HG03342 (cell line): ENCODE measurements at regions not wholly inside any gene's neighbourhood (a gene's known extent, or its start where the extent isn't known, plus 50 kb on each side); places are given as distances from the start of the nearest gene placed in this dataset.
A peak's percentile ranks its signal among the peaks of the same experiment; 100 is the strongest.

Experiments
- ATAC-seq: cut with Tn5 transposase; IDR thresholded peaks from one replicate; pipeline ENCODE4 v1.9.1; 2021; ENCODE audit warnings: mild to moderate bottlenecking, moderate library complexity; ENCODE audit not compliant: unreplicated experiment

GRCh38 chr3:30162579-30162978 is 443.8 kb upstream of the TGFBR2 start:
- no peak for ATAC-seq

DNA sequence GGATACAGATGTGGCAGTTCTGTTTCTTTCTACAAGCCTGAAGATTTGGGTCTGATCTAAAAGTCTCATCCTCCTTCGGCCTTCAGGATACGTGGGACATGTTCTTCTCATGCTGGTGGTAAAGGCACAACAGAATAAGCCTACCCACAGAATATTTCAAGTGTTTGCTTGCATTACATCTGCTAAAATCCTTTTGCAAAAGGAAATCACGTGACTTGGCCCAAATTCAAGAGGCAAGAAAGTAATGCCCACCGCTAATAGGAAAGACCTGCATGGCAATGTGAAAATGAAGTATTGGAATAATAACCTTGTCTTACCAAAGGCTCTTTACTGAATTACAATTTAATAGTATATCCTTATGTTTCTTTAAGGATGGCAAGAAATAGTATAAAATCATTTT is 439.9 kb upstream of the TGFBR2 start:
- no peak for ATAC-seq

DNA sequence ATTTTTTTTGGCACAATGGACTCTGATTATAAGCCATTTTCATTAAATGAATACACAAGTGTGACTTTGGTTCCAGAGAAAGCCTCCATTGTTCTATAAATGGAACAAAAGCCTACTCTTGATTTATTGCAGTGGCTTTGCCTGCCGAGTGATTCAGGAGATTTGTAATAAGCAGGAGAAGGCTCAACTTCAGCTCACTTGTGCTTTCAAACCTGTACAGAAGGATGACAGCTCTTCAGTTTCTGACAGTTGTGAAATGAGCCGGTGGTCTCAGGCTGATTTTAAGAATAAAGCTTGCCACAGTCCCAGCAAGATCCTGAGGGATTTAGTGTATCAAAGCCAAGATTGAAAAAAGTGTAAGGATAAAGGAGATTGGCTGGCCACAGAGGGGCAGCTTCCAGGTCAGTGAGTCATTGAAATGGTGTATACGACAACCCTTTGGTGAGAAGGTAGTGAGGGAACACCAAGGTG is 438.8 kb upstream of the TGFBR2 start:
- no peak for ATAC-seq

GRCh38 chr3:30169487-30169886 is 436.9 kb upstream of the TGFBR2 start:
- no peak for ATAC-seq

GRCh38 chr3:30170681-30171438 is 435.5 kb upstream of the TGFBR2 start:
- no peak for ATAC-seq

DNA sequence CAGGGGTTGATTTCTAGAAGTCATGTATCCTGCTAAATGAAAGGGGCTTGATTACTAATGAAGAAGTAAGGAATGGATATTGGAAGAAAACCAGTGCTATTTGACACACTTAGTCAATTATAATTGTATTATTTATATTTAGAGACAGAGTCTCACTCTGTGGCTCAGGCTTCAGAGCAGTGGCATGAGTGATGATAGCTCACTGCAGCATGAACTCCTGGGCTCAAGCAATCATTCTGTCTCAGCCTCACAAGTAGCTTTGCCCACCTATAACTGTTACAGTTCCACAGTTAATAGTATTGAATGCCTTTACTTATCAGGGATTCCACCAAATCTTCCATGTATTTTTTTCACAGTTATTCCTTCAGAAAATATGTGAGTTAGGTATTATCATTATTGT is 432.0 kb upstream of the TGFBR2 start:
- no peak for ATAC-seq

GRCh38 chr3:30180310-30181177 is 425.9 kb upstream of the TGFBR2 start:
- no peak for ATAC-seq

- no peak for ATAC-seq
Measured at GRCh38 chr3:30181178-30181465, 425.3 kb upstream of the TGFBR2 start.

DNA sequence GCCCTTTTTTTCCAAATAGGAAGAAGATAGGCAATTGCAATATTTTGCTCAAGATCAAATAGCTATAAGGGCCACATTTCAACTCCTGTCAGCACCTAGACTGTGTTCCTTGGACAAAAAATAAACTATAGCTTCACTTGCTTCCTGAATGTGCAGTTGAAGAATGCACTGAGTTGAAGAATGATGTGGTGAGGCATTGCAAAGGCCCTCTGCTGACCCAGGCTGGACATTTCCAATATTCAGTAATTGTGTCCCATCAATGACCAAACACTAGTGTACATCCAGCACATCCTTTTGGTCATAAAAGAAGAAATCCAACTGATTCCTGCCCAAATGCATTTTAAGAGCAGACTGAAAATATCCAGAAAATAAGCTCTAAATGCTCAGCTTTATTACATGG is 424.8 kb upstream of the TGFBR2 start:
- ATAC-seq, result no peak

DNA sequence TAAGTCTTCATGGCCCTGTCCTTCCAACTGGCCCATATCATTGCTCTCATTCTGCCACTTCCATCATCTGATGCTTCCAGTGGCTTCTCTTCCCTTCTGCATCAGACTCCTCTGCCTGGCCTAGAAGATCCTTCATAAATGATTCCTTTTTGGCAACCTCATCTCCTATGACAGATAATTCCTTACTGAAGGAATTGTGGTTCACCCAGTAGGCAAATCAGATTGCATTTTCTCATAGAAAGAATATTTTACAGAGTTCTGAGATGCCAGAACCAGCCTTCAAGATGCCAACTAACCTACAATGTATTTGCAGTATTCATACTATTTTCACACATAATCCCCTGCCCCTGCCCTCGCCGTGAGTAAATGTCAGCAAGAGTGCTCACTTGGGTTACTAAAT is 423.0 kb upstream of the TGFBR2 start:
- no peak for ATAC-seq

DNA sequence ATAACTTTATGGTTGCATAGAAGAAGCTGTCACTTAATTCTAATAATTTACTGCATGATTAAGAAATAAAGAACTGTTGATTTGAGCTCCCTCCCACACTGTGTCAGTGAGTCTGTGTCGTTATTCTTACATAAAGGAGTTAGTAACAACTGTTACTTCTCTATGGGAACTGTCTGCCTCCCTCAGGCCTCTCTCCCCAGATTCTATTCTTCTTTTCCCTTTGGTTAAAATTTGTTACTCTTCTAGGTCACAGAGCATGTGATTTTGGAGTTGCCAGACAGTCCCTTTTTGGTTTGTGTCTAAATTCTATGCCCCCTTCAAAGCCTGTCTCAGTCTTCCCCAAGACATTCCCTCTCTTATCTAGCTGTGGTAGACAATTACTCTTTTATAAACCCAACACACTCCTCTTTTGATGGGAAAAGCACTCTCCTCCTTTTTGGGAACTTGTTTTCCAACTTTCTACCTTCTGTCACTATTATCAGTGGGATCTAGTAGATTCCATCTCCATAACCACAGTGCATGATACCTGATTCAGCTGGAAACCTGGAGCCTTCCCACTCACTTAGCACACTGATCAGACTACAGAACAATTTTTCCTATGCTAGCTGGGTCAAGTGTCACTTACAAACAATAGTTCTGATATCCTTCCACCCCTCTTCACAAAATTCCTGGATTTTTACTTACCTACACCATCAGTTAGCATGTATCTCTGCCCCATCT is 422.1 kb upstream of the TGFBR2 start:
- no peak for ATAC-seq

GRCh38 chr3:30185872-30186271 is 420.5 kb upstream of the TGFBR2 start:
- no peak for ATAC-seq

- no peak for ATAC-seq
Measured at GRCh38 chr3:30186741-30187219, 419.6 kb upstream of the TGFBR2 start.

GRCh38 chr3:30187366-30187765 is 419.0 kb upstream of the TGFBR2 start:
- ATAC-seq, result no peak

- no peak for ATAC-seq
Measured at GRCh38 chr3:30188713-30189112, 417.7 kb upstream of the TGFBR2 start.

- no peak for ATAC-seq
Measured at GRCh38 chr3:30189900-30190299, 416.5 kb upstream of the TGFBR2 start.

GRCh38 chr3:30193625-30194044 is 412.8 kb upstream of the TGFBR2 start:
- ATAC-seq, result no peak

- no peak for ATAC-seq
Measured at GRCh38 chr3:30195352-30195751, 411.0 kb upstream of the TGFBR2 start.

GRCh38 chr3:30198162-30198561 is 408.2 kb upstream of the TGFBR2 start:
- no peak for ATAC-seq

GRCh38 chr3:30199096-30199759 is 407.2 kb upstream of the TGFBR2 start:
- peak; percentile 72 for ATAC-seq

GRCh38 chr3:30199855-30200254 is 406.5 kb upstream of the TGFBR2 start:
- ATAC-seq, result no peak
